NCI-H2171 (cell line): ENCODE measurements at regions not wholly inside any gene's neighbourhood (a gene's known extent, or its start where the extent isn't known, plus 50 kb on each side); places are given as distances from the start of the nearest gene placed in this dataset.
"Not testable (repeated sequence)": the region's sequence is repeated elsewhere in the genome, so short reads cannot be mapped to it uniquely, and the experiment has no call there.

Experiments
- DNase-seq: peaks from one replicate; lab custom pipeline; 2025; lab: John Stamatoyannopoulos, UW

DNA sequence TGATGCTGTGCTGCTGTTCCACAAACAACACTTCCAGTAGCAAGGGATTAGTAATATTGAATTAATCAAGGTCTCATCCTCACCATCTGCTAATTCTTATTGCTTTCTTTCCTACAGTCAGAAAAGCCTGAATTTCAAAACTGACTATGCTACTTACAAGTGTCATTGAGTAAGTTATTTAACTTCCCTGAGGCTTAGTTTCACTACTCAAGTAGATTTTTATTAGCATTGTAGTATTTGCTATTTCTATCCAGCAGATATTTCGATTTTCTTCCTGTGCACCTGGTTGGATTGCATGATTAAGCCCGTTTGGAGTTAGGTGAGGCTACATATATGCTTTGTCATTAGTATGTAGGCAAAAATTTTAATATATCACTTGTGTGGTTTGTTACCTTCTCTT is 591.5 kb downstream of the TRHDE start:
- no peak for DNase-seq

DNA sequence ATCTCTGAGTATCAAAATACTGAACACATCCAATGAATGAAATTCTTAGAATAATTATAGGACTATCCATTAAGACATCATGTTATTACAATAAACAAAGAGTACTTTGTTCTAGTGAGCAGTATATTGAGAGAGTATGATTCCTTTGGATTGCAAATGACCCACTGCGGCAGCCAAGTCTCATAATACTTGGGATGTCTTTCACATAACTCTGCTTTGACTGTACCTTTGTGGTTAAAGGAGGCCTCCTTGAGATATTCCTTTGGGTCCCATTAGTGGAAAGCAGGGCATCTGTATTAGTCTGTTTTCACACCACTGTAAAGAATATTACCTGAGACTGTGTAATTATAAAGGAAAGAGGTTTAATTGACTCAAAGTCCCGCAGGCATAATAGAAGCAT is 593.8 kb downstream of the TRHDE start:
- DNase-seq = no peak

DNA sequence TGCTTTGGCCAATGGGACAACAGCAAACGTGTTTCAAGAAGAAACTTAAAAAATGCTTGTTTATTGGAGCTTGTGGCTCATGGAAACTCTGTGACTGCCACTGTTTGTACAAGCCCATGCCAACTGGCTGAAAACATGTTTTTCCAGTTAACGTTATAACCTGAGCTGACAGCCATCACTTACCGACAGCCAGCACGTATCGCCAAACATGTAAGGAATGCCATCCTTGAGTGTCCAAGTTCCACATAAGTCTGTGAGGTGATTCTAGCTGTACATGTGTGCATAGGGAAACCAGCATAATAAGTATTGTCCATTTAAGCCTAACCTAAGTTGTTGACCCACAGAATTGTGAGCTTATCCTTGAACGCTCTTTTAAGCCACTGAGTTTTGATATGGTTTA is 596.9 kb downstream of the TRHDE start:
- DNase-seq = no peak

DNA sequence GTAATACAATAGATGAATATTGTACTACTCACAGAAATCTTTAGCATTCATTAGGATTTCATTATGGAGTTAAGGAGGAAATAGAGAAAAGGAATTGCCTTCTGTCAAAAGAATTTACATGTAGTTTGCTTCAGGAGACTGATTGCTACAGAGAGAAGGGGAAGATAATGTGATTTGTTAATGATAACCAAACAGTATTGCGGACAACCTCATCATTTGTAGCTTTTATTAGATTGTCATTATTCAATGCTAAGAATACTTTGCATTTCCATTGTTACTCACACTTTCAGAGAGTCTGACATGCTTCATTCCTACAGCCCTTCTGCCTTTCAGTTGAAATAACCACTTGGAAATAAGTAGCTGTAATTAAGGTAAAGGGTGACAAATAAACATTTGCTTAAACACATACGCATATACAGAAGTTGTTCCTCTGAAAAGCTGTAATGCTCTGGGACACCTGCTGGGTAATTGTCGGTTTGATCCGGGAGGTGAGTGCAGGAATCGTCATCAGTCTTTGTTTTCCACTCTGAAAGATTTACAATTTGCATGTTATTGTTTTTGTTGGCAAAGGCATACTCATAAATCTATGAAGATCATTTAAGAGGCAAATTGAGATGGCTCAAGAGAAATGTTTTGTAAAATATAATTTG is 600.2 kb downstream of the TRHDE start:
- DNase-seq = no peak

DNA sequence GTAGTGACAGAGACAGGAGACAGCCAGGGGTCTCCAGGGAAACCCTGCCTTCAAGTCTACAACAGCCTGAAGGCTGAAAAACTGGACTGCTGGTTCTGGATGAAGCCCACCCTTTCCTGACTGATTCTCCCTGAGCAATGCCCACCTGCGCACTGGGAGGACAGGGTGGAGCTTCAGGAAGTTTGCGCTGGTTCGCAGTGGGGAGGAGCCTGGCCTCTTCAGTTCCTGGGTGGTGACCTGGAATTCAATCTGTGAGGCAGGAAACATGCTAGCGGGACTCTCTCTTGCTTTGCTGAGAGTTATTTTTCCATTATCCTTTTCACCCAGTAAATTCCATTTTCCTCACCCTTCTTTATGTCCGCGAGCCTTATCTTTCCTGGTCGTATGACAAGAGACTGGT is 600.8 kb downstream of the TRHDE start:
- DNase-seq = no peak

DNA sequence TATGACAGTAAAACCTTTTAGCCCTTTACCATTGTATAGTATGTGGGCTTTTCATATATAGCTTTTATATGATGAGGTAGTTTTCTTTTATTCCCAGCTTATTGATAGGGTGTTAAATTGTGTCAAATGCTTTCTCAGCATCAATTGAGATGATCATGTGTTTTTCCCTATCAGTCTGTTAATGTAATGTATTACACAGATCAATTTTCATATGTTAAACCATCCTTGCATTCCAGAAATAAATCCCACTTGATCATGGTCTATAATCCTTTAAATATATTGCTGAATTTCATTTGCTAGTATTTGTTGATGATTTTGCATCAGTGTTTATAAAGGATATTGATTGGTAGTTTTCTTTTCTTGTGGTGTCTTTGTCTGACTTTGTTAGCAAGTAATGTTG is 603.9 kb downstream of the TRHDE start:
- DNase-seq = no peak

DNA sequence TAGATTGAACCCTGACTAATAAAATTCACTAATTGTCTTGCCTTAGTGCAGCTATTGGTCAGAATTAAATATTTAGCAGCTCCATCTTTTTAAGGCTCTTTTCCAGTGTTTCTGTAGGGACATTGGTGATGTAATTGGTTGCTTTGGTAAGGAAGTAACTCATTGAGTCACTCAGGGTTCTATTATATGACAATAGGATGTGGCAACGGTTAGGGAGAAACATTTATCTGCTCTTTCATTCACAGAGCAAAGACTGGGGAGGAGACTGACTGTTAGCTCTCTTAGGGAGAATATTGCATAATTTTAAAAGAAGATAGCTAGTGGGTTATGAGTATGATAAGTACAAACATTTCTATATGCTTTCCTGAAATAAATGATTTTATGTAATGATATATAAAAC is 616.5 kb downstream of the TRHDE start:
- DNase-seq = no peak

DNA sequence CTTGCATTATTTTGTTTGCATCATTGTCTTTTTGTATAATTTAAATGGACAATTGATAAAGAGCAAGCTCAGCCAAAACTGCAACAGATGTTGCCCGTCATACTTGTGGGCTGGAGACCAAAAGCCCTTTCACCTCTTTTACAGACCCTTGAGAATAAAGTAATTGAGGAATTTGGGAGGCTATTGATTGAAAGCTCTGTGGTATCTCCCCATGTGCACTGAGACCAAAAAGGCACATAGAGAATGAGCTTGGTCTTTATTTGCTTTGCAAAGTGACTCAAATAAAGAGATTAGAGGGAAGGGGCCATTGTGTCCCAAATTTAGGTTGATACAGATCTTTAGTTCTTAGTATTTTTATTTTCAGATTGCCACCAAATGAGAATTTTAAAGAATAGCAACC is 617.6 kb downstream of the TRHDE start:
- DNase-seq = no peak

DNA sequence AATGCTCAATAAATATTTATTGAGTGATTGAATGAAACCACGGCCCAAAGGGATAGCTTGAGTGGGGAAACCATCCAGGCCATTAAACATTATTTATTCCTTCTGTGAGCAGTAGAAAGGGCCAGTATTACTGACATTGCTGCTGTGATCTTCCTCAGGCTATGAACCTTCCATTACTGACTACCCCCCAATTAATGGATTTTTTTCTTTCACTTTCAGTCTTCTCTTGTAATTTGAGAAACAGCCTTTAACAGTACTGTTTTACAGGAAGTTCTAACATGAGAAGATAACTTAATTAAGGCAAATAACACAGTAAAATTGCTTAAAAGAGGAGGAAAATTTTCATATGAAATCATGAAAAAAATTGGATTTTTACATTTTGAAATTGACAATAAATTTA is 629.5 kb downstream of the TRHDE start:
- no peak for DNase-seq

DNA sequence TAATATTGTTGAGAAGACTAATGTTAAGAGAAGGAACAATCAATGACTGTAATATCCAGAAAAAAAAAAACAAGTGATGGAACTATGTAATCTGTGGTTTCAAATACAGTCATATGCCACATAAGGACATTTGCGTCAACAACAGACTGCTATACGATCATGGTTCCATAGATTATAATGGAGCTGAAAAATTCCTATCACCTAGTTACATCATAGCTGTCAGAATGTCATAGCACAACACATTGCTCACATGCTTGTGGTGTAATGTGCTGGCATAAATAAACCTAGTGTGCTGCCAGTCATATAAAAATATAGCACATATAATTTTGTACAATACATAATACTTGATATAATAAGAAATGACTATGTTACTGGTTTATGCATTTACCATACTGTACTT is 653.5 kb downstream of the TRHDE start:
- DNase-seq = no peak

DNA sequence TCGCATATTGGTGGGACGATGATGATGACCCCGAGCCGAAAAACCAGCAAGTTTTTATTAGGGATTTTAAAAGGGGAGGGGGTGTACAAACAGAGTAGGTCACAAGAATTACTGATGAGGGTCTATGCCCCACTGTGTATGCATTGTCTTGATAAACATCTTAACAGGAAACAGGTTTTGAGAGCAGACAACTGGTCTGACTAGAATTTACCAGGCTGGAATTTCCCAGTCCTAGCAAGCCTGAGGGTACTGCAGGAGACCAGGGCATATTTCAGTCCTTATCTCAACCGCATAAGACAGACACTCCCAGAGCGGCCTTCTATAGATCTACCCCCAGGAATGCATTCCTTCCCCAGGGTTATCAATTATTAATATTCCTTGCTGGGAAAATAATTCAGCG is 659.7 kb downstream of the TRHDE start:
- DNase-seq = not testable (repeated sequence)

DNA sequence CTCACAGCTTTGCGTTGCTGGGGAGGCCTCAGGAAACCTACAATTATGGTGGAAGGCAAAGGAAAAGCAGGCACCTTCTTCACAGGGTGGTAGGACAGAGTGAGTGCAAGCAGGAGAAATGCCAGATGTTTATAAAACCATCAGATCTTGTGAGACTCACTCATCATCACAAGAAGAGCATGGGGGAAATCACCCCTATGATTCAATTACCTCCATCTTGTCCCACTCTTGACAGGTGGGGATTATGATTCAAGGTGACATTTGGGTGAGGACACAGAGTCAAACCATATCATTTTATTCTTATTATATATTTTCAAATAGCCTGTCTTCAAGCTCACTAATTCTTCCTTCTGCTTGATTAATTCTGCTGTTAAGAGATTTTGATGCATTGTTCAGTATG is 665.3 kb downstream of the TRHDE start:
- DNase-seq = no peak

DNA sequence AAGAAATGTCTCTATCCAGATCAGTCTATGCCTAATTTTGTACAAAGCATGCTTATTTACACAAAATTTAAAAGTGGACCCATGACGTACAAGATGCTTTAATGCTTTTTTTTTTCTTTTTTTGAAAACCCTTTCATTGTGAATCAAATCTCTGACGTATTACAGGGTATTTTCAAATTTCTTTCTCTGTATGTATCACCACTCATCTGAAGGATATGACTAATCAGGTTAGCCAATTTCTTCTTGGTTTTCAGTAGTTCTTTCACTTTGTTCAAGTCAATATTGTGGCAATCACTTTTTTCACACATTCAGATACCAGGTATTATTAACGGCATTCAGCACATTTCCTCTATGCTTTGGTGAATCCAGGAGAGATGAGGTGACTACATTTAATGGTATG is 685.3 kb downstream of the TRHDE start:
- DNase-seq = no peak

DNA sequence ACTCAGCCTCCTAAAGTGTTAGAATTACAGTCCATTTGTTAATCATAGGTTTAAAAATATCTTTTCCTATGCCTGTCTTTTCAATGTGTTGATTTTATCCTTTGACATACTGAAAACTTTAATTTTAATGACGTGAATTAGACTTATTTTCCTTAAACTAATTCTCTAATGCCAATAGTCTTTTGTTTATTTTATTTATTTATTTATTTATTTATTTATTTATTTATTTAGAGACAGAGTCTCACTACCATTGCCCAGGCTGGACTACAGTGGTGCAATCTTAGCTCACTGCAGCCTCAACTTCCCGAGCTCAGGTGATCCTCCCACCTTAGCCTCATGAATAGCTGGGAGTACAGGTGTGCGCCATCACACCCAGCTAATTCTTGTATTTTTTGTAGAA is 694.5 kb downstream of the TRHDE start:
- DNase-seq = no peak

DNA sequence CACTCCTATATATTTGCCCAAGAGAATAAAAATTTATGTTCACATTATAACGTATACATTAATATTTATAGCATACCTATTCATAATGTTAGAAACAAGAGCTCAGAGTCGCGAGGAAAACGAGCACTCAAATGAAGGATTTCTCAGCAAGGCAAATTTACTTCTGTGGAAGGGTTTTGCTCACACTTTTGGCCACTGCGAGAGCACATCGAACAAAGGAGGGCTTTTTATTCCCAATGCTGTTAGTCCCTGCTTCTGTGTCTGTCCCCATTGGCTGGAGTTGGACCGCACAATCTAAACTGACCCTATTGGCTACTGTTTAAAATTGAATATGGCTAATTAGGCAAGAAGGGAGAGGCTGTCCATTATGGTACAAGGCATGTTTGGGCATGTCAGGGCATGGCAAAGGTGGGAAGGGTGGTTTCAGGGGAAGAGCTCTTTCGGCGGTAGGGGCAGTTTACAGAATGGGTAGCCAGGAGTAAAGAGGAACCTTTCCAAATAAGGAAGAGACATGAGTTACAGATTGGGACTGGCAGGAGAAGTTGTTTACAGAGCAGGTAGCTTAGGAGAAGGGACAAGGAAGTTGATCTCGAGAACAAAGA is 702.9 kb downstream of the TRHDE start:
- DNase-seq = no peak

DNA sequence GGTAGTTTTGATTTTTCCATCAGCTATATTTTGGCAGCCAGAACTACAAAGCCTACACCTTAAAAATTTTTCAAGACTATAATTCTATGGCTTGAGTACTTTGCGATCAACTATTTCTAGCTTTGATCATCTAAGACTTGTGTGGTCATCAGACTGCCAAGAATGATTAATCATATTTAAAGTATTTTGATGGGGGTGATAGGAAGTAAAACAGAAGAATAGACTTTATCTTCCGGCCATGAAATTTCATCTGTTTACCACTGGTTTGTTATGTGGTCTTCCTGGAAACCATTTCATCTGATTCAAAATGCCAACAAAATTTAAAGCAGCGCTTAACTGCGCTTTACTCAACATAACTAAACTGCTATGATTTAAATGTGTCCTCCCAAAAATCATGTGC is 706.8 kb downstream of the TRHDE start:
- no peak for DNase-seq

DNA sequence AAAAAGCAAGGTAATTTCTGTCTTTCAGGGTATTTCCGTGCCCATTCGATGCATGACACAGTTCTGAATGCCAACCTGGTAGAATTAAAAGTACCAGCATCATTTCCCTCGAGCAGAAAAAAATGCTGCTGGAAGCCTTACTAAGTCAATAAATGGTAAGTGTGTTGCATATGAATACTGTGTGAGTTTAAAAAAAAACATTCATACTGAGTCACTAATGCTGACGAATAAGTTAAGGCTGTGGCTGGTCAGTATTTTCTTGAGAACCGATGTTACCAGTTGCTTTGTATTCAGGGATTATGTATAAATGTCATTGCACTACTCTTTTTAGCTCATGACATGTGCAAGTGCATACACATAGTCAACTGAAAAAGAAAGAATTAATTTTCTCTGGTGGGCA is 710.2 kb downstream of the TRHDE start:
- no peak for DNase-seq

DNA sequence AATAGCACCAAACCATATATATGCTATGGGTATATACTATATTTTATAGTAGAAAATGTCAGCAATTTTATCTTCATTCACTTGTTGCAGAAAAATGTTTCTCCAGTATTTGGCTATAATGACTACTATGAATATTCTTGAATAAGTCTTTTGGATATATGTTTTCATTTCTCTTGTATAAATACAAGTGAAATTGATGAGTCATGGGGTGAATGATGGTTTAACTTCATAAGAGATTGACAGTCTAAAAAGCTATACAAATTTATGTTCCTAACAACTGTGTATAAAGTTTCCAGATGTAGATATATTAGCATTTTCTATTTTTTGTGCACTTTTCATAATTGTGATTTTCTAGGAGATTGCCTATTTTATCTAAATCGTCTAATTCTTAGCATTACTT is 714.8 kb downstream of the TRHDE start:
- no peak for DNase-seq

DNA sequence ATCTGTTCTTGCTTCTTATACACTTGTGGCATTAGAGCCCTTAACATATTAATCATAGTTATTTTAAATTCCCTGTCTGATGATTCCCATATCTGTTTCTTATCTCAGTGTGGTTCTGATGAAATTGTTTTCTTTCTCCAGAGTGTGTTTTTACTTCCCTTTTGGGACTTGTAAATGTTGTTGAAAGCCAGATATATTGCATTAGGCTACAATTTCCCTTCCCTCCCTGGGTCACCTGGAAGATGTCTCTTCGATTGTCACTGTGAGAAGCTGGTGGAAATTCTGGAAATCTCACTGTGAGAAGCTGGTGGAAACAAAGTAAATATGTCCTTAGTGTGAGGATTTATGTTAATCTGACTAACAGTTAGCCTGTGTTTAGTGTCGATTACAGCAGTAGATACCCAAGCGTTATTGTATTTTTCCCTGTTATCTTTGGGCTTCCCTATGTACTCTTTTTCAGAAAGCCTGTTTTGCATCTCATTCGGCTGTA is 717.3 kb downstream of the TRHDE start:
- DNase-seq = no peak

DNA sequence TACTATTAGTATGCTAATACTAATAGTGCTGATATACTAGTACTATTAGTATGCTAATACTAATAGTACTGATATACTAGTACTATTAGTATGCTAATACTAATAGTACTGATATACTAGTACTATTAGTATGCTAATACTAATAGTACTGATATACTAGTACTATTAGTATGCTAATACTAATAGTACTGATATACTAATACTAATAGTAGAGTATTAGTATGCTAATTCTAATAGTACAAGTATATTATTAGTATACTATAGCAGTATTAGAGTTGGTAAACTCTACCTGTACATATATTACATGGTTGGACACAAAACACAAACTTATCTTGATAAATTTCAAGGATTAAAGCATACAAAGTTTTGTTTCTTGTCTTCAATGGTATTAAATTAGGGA is 722.9 kb downstream of the TRHDE start:
- not testable (repeated sequence) for DNase-seq

DNA sequence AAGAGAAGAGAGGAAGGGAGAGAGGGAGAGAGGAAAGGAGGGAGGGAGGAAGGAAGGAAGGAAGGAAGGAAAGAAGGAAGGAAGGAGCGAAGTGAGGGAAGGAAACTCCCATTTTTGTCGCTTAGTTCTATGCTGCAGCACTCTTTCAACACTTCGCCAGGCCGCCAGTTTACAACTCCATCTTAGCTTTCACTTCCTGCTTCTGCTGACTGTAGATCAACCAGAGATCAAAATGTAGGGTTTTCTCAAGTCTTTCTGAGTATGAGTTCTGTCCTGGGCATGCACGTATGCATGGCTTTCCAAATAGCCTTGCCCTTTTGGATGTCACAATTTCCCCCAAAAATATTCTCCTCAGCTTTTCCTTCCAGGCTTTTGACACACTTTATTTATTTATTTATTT is 723.4 kb downstream of the TRHDE start:
- no peak for DNase-seq

DNA sequence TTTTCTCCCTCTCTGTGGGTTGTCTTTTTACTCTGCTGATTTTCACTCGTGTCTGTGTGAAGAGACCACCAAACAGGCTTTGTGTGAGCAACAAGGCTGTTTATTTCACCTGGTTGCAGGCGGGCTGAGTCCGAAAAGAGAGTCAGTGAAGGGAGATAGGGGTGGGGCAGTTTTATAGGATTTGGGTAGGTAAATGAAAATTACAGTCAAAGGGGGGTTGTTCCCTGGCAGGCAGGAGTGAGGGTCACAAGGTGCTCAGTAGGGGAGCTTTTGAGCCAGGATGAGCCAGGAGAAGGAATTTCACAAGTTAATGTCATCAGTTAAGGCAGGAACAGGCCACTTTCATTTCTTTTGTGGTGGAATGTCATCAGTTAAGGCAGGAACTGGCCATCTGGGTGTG is 729.6 kb downstream of the TRHDE start:
- DNase-seq = not testable (repeated sequence)

DNA sequence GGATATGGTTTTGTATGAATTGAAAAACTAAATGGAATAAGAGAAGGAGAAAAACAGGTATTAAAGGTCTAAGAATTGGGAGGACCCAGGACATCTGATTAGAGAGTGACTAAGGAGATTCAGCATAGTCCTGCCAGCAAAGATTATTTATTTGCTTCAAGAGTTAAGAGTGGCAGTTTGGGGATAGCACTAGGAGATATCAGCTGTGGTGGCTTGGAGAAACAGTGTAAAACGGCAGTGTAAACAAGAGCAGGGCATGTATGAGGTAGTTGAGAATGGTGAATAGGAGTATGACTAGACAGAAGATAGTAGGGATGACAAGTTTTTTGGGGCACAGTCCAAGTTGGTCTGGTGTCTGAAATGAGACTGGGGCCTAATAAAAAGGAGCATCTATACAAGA is 730.3 kb downstream of the TRHDE start:
- DNase-seq = not testable (repeated sequence)

DNA sequence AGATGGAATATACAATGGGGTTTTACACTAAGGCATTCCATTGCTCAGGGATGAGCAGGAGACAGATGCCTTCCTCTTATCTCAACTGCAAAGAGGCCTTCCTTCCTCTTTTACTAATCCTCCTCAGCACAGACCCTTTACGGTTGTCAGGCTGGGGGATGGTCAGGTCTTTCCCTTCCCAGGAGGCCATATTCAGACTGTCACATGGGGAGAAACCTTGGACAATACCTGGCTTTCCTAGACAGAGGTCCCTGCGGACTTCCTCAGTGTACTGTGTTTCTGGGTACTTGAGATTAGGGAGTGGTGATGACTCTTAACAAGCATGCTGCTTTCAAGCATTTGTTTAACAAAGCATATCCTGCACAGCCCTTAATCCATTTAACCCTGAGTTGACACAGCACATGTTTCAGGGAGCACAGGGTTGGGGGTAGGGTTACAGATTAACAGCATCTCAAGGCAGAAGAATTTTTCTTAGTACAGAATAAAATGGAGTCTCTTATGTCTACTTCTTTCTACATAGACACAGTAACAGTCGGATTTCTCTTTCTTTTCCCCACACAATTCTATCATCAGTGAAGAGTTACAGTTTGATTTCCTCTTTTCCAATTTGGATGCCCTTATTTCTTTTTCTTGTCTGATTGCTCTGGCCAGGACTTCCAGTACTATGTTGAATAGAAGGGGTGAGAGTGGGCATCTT is 737.1 kb downstream of the TRHDE start:
- not testable (repeated sequence) for DNase-seq
